Uterus (tissue), 2 donors: ENCODE measurements at regions not wholly inside any gene's neighbourhood (a gene's known extent, or its start where the extent isn't known, plus 50 kb on each side); places are given as distances from the start of the nearest gene placed in this dataset.

ENCODE experiments used
- POLR2A ChIP-seq, 2 donors: fragments of 450-650 bp; IDR thresholded peaks; one replicate each; pipeline ENCODE4 v1.6.1; 2016; ENCODE audit warnings: antibody characterized with exemption in 2 of 2, mild to moderate bottlenecking in 1 of 2, moderate library complexity in 1 of 2
- TF ChIP-seq, protein P1 (sequence below), 4 experiments: fragments of 200-600 bp in 2 of 4; fragments of 450-650 bp in 2 of 4; sonication (generic) in 2 of 4; IDR thresholded peaks; one replicate each; pipeline ENCODE4 v1.5.1; 2016 to 2019; ENCODE audit warnings: antibody characterized with exemption in 4 of 4, mild to moderate bottlenecking in 2 of 4, moderate library complexity in 1 of 4

DNA sequence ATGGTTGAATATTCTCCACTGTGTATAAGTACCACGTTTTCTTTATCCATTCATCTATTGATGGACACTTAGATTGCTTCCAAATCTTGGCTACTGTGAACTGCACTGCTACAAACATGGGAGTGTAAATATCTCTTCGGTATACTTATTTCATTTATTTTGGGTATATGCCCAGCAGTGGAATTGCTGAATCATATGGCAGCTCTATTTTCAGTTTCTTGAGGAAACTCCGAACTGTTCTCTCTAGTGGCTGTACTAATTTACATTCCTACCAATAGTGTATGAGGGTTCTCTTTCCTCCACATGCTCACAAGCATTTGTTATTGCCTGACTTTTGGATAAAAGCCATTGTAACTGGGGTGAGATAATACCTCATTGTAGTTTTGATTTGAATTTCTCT is 623.1 kb upstream of the LRFN5 start:
- TF ChIP-seq, protein P1, sequence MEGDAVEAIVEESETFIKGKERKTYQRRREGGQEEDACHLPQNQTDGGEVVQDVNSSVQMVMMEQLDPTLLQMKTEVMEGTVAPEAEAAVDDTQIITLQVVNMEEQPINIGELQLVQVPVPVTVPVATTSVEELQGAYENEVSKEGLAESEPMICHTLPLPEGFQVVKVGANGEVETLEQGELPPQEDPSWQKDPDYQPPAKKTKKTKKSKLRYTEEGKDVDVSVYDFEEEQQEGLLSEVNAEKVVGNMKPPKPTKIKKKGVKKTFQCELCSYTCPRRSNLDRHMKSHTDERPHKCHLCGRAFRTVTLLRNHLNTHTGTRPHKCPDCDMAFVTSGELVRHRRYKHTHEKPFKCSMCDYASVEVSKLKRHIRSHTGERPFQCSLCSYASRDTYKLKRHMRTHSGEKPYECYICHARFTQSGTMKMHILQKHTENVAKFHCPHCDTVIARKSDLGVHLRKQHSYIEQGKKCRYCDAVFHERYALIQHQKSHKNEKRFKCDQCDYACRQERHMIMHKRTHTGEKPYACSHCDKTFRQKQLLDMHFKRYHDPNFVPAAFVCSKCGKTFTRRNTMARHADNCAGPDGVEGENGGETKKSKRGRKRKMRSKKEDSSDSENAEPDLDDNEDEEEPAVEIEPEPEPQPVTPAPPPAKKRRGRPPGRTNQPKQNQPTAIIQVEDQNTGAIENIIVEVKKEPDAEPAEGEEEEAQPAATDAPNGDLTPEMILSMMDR (IDR thresholded peaks at IDR 0.05): no peak
- TF ChIP-seq POLR2A (IDR thresholded peaks at IDR 0.05): no peak
